Ovary (tissue), 7 donors: ENCODE measurements at regions not wholly inside any gene's neighbourhood (a gene's known extent, or its start where the extent isn't known, plus 50 kb on each side); places are given as distances from the start of the nearest gene placed in this dataset.
"Not testable (repeated sequence)": the region's sequence is repeated elsewhere in the genome, so short reads cannot be mapped to it uniquely, and the experiment has no call there.

Source experiments
- DNase-seq, 5 donors: peaks; one replicate each; pipeline ENCODE4 v3.0.0-alpha.2; 2019 to 2020
- H3K27ac ChIP-seq, 2 donors: fragments of 200-600 bp; one replicate each; pipeline versions ENCODE4 v1.5.1 to v1.8.0; 2019 to 2022
- H3K27me3 ChIP-seq: fragments of 200-600 bp; one replicate; pipeline ENCODE4 v1.8.0; 2022
- H3K36me3 ChIP-seq: fragments of 200-600 bp; sonication (generic); one replicate; pipeline ENCODE4 v1.5.1; 2019
- H3K4me1 ChIP-seq: one replicate; pipeline ENCODE4 v1.8.1; 2013; ENCODE audit warnings: mild to moderate bottlenecking, moderate library complexity; ENCODE audit not compliant: insufficient read depth
- H3K4me3 ChIP-seq: fragments of 200-600 bp; sonication (generic); one replicate; pipeline ENCODE4 v1.5.1; 2017
- H3K9me3 ChIP-seq, 2 donors: fragments of 200-600 bp in 1 of 2; sonication (generic) in 1 of 2; one replicate each; pipeline versions ENCODE4 v1.5.1 to v1.8.1; 2013 to 2019; ENCODE audit warnings: mild to moderate bottlenecking in 1 of 2, moderate library complexity in 1 of 2
- EP300 ChIP-seq: sonication (generic); formaldehyde crosslinking; IDR thresholded peaks from one replicate; pipeline ENCODE4 v1.6.1; 2017; ENCODE audit warnings: antibody characterized with exemption
- POLR2A ChIP-seq: fragments of 450-650 bp; IDR thresholded peaks from one replicate; pipeline ENCODE4 v1.6.1; 2017; ENCODE audit warnings: antibody characterized with exemption, mild to moderate bottlenecking, moderate library complexity
- WGBS, 3 donors: extraction: QIAGEN DNeasy Blood & Tissue Kit in 1 of 3; methylation state at CpG; one replicate each; pipeline versions ENCODE4 v1.1.5 to v1.1.7; 2013 to 2017; 5-methylcytosine and 5-hydroxymethylcytosine counted together
- intact Hi-C, 4 donors: fragments of 100-400 bp; cut with DNase I; formaldehyde crosslinking; loops; one replicate each; pipeline versions ENCODE4 v1.11.0 to v1.15.1; 2022 to 2023
- TF ChIP-seq, protein P1 (sequence below), 3 donors: fragments of 450-650 bp in 2 of 3; fragments of 200-600 bp in 1 of 3; IDR thresholded peaks; one replicate each; pipeline versions ENCODE4 v1.5.1 to v1.8.0; 2016 to 2022; ENCODE audit warnings: antibody characterized with exemption in 3 of 3, mild to moderate bottlenecking in 1 of 3
- donor health status: DM: no; HTN: no; CAD: no; lungs with moderate emphysema.
- donor health status: DM: no; HTN: no; CAD: no.
- donor health status: Bipolar disorder and iron deficiency.
- donor health status: DM: no; HTN: no; CAD: no.
- donor health status: DM: yes; HTN: yes; CAD: no.

DNA sequence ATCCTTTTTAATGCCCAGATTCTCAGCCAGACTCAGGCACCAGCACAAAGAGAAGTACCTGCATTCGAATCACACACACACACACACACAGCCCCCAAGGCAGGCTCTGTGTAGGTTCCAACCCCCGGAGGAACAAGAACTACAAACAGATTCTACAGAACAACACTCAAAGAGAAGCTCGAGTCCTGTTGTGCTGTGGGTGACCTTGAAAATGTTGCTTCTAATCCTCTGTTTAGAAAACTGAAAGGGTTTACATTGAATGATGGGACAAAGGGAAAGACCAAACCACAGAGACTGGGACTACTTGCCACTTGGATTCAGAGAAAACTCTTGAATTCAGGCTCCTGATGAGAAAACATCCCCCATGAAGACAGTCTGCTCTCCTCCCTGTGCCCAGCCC, 568.8 kb upstream of the C16orf82 start:
- no peak overlapping the region for H3K4me3 ChIP-seq
- intact Hi-C loops = no loop called here
- no peak for DNase-seq
- no peaks in the 10 kb centered on the region for H3K9me3 ChIP-seq
- H3K36me3 ChIP-seq = no peaks in the 10 kb centered on the region
- WGBS, 3 donors = 44 to 62% (median 48%) methylated on average over 3 of the region's 3 CpGs
- no peaks in the 10 kb centered on the region for H3K4me1 ChIP-seq
- H3K27ac ChIP-seq = no peak overlapping the region
- H3K27me3 ChIP-seq = no peaks in the 10 kb centered on the region
- TF ChIP-seq POLR2A (no peak), EP300 (no peak)
- TF ChIP-seq, protein P1, sequence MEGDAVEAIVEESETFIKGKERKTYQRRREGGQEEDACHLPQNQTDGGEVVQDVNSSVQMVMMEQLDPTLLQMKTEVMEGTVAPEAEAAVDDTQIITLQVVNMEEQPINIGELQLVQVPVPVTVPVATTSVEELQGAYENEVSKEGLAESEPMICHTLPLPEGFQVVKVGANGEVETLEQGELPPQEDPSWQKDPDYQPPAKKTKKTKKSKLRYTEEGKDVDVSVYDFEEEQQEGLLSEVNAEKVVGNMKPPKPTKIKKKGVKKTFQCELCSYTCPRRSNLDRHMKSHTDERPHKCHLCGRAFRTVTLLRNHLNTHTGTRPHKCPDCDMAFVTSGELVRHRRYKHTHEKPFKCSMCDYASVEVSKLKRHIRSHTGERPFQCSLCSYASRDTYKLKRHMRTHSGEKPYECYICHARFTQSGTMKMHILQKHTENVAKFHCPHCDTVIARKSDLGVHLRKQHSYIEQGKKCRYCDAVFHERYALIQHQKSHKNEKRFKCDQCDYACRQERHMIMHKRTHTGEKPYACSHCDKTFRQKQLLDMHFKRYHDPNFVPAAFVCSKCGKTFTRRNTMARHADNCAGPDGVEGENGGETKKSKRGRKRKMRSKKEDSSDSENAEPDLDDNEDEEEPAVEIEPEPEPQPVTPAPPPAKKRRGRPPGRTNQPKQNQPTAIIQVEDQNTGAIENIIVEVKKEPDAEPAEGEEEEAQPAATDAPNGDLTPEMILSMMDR (IDR thresholded peaks at IDR 0.05) = no peak

GRCh38 chr16:26500326-26500725, 566.4 kb upstream of the C16orf82 start:
- intact Hi-C loops = no loop called here
- no peak for DNase-seq
- no peaks in the 10 kb centered on the region for H3K4me1 ChIP-seq
- 85 to 91% (median 86%) methylated on average over 6 of the region's 6 CpGs for WGBS, 3 donors
- no peaks in the 10 kb centered on the region for H3K9me3 ChIP-seq
- H3K4me3 ChIP-seq = no peak overlapping the region
- TF ChIP-seq POLR2A = no peak
- TF ChIP-seq, protein P1 (IDR thresholded peaks at IDR 0.05) = no peak
- TF ChIP-seq EP300 = no peak
- no peak overlapping the region for H3K27ac ChIP-seq
- no peaks in the 10 kb centered on the region for H3K27me3 ChIP-seq
- H3K36me3 ChIP-seq = no peaks in the 10 kb centered on the region

DNA sequence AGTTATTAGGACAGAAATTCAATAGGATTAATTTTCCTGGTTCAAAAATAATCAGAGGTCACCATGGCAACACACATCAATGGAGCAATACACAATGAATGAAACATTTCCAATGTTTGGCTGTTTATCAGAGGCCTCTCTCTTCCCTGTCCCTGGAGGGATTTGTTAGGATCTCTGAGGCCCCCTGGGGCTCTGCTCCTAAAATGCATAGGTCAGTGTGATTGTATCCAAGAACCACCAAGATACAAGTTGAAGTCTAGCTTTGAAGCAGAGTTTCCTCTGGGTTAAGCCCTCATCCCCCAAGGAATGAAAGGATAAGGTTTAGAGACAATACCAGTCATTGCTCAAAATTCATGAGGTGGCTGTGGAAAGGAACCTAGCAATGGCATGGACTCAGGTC, 561.2 kb upstream of the C16orf82 start:
- DNase-seq = no peak

DNA sequence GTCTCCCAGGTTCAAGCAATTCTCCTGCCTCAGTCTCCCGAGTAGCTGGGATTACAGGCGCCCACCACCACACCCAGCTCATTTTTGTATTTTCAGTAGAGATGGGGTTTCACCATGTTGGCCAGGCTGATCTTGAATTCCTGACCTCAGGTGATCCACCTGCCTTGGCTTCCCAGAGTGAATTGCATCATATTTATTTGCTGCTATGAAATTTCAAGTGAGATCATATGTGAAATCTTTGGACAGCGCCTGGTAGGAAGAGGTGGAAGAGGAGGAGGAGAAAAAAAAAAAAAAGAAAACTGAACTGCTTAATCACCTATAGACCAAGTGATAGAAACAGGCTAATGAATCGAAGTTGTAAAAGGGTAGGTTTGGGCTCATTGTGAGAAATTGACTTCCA, 557.8 kb upstream of the C16orf82 start:
- intact Hi-C loops, H3K36me3 ChIP-seq, H3K27ac ChIP-seq, DNase-seq, H3K4me1 ChIP-seq, H3K4me3 ChIP-seq, H3K27me3 ChIP-seq, H3K9me3 ChIP-seq: not testable (repeated sequence)
- 71 to 90% (median 75%) methylated on average over 4 of the region's 4 CpGs for WGBS, 3 donors

More for the DNA sequence above, 561.2 kb upstream of the C16orf82 start:
- no peaks in the 10 kb centered on the region for H3K27me3 ChIP-seq
- H3K27ac ChIP-seq = no peak overlapping the region
- TF ChIP-seq POLR2A = no peak
- TF ChIP-seq, protein P1 (IDR thresholded peaks at IDR 0.05) = no peak
- no peak for TF ChIP-seq EP300
- no peak overlapping the region for H3K4me3 ChIP-seq
- H3K4me1 ChIP-seq = no peaks in the 10 kb centered on the region
- no peaks in the 10 kb centered on the region for H3K36me3 ChIP-seq
- H3K9me3 ChIP-seq = no peaks in the 10 kb centered on the region
- intact Hi-C loops = no loop called here

DNA sequence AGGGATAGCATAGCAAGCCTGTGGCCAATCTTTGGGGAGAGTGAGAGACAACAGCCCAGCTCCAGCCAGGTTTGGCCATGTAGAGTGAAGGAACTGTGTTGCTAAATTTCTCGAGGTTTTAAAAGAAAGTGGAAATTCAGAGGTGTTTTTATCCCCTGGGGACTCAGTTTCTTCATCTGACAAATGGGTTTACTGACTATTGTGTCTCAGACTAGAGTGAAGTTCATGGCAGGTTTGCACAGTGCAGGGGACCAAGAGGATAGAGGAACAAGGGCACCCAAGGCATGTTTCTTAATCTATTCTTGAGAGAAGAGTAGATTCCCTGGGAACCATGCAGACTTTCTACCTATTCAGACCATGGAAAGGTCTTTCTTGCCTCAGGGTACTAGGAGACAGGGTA, 555.8 kb upstream of the C16orf82 start:
- Histone ChIP-seq H3K4me1 (no peaks in the 10 kb centered on the region), H3K9me3 (no peaks in the 10 kb centered on the region), H3K27me3 (no peaks in the 10 kb centered on the region), H3K4me3 (no peak overlapping the region), H3K27ac (no peak overlapping the region), H3K36me3 (no peaks in the 10 kb centered on the region)
- intact Hi-C loops = no loop called here
- 36 to 60% (median 44%) methylated on average over 1 of the region's 1 CpG for WGBS, 3 donors
- TF ChIP-seq POLR2A (no peak), EP300 (no peak)
- TF ChIP-seq, protein P1 (IDR thresholded peaks at IDR 0.05) = no peak
- no peak for DNase-seq
